WTC11 (cell line): ENCODE measurements at regions not wholly inside any gene's neighbourhood (a gene's known extent, or its start where the extent isn't known, plus 50 kb on each side); places are given as distances from the start of the nearest gene placed in this dataset.

Experiments
- ATAC-seq: fragments of 200-7000 bp; cut with Tn5 transposase; 2 replicates; pipeline ENCODE4 v1.10.0; 2021; ENCODE audit warnings: mild to moderate bottlenecking, moderate library complexity
- CTCF ChIA-PET: fragments of 300-600 bp; sonication (Branson Sonifier 250); formaldehyde crosslinking; loops from one replicate; lab custom pipeline; 2021; ENCODE audit warnings: antibody characterized with exemption; lab: Charles Lee
- POLR2A ChIA-PET: fragments of 350-600 bp; sonication (Branson Sonifier 250); formaldehyde crosslinking; loops from one replicate; lab custom pipeline; 2021; ENCODE audit warnings: antibody characterized with exemption; lab: Charles Lee
- DNase-seq: peaks from one replicate; pipeline ENCODE4 v3.0.0; 2021; ENCODE audit warnings: low spot score
- H3K27ac Mint-ChIP-seq: 2 replicates; pipeline ENCODE4 v1.8.0; 2021; ENCODE audit warnings: mixed read lengths
- H3K27me3 Mint-ChIP-seq: 2 replicates; pipeline ENCODE4 v1.8.0; 2021; ENCODE audit warnings: low read depth, mild to moderate bottlenecking, moderate library complexity, mixed read lengths
- H3K36me3 Mint-ChIP-seq: 2 replicates; pipeline ENCODE4 v1.8.0; 2021; ENCODE audit warnings: mixed read lengths
- H3K4me1 Mint-ChIP-seq: 2 replicates; pipeline ENCODE4 v1.8.0; 2022; ENCODE audit warnings: mixed read lengths
- H3K4me3 Mint-ChIP-seq: 2 replicates; pipeline ENCODE4 v1.8.0; 2021; ENCODE audit warnings: mild to moderate bottlenecking, moderate library complexity, mixed read lengths
- H3K9me3 Mint-ChIP-seq: 2 replicates; pipeline ENCODE4 v1.8.0; 2021; ENCODE audit warnings: mixed read lengths
- CDX4 ChIP-seq: fragments of 250-450 bp; sonication (Bioruptor Pico); IDR thresholded peaks from 2 replicates; pipeline ENCODE4 v1.9.0; 2021; ENCODE audit warnings: moderate library complexity, mild to moderate bottlenecking, inconsistent platforms, borderline replicate concordance
- EMX1 ChIP-seq: fragments of 250-450 bp; sonication (Bioruptor Pico); IDR thresholded peaks from 2 replicates; pipeline ENCODE4 v1.8.0; 2021; ENCODE audit warnings: mild to moderate bottlenecking
- ETV6 ChIP-seq: sonication (generic); formaldehyde crosslinking; IDR thresholded peaks from 2 replicates; pipeline ENCODE4 v1.8.1; 2022; ENCODE audit warnings: mild to moderate bottlenecking, missing genetic modification reagents
- GTF2I ChIP-seq: fragments of 250-450 bp; sonication (Bioruptor Pico); conservative IDR thresholded peaks from 2 replicates; pipeline ENCODE4 v1.4.0; 2021; ENCODE audit warnings: mild to moderate bottlenecking
- JAZF1 ChIP-seq: fragments of 250-450 bp; sonication (Bioruptor Pico); IDR thresholded peaks from 2 replicates; pipeline ENCODE4 v1.9.0; 2021; ENCODE audit warnings: moderate library complexity, mild to moderate bottlenecking, inconsistent platforms
- KAT7 ChIP-seq: sonication (generic); formaldehyde crosslinking; IDR thresholded peaks from 2 replicates; pipeline ENCODE4 v1.8.1; 2023; ENCODE audit warnings: missing genetic modification reagents, mild to moderate bottlenecking, borderline replicate concordance
- NR2C2 ChIP-seq: sonication (generic); formaldehyde crosslinking; IDR thresholded peaks from 2 replicates; pipeline ENCODE4 v1.8.0; 2022; ENCODE audit warnings: mild to moderate bottlenecking, missing genetic modification reagents
- OVOL2 ChIP-seq: fragments of 250-450 bp; sonication (Bioruptor Pico); IDR thresholded peaks from 2 replicates; pipeline ENCODE4 v1.9.0; 2021; ENCODE audit warnings: mild to moderate bottlenecking, borderline replicate concordance
- SMAD3 ChIP-seq: sonication (generic); formaldehyde crosslinking; IDR thresholded peaks from 2 replicates; pipeline ENCODE4 v1.8.0; 2022; ENCODE audit warnings: missing genetic modification reagents, mild to moderate bottlenecking, borderline replicate concordance
- SMAD4 ChIP-seq: sonication (generic); formaldehyde crosslinking; IDR thresholded peaks from 2 replicates; pipeline ENCODE4 v1.8.0; 2022; ENCODE audit warnings: mild to moderate bottlenecking, missing genetic modification reagents
- SP1 ChIP-seq: sonication (generic); formaldehyde crosslinking; conservative IDR thresholded peaks from 2 replicates; pipeline ENCODE4 v1.8.1; 2022; ENCODE audit warnings: missing genetic modification reagents
- ZBTB21 ChIP-seq: sonication (generic); formaldehyde crosslinking; IDR thresholded peaks from 2 replicates; pipeline ENCODE4 v1.8.1; 2023; ENCODE audit warnings: mild to moderate bottlenecking, missing genetic modification reagents, borderline replicate concordance
- ZBTB43 ChIP-seq: sonication (generic); formaldehyde crosslinking; IDR thresholded peaks from 2 replicates; pipeline ENCODE4 v1.8.1; 2023; ENCODE audit warnings: mild to moderate bottlenecking, missing genetic modification reagents
- ZNF121 ChIP-seq: sonication (generic); formaldehyde crosslinking; IDR thresholded peaks from 2 replicates; pipeline ENCODE4 v1.8.0; 2023; ENCODE audit warnings: missing genetic modification reagents
- ZNF219 ChIP-seq: sonication (generic); formaldehyde crosslinking; IDR thresholded peaks from 2 replicates; pipeline ENCODE4 v1.8.0; 2023; ENCODE audit warnings: missing genetic modification reagents, mild to moderate bottlenecking, borderline replicate concordance
- ZNF281 ChIP-seq: sonication (generic); formaldehyde crosslinking; IDR thresholded peaks from 2 replicates; pipeline ENCODE4 v1.8.0; 2023; ENCODE audit warnings: mild to moderate bottlenecking, missing genetic modification reagents
- ZNF317 ChIP-seq: sonication (generic); formaldehyde crosslinking; IDR thresholded peaks from 2 replicates; pipeline ENCODE4 v1.8.1; 2023; ENCODE audit warnings: low read depth, mild to moderate bottlenecking, moderate library complexity, missing genetic modification reagents, borderline replicate concordance
- ZSCAN18 ChIP-seq: fragments of 250-450 bp; sonication (Bioruptor Pico); IDR thresholded peaks from 2 replicates; pipeline ENCODE4 v2.1.2; 2022; ENCODE audit warnings: mild to moderate bottlenecking, moderate library complexity
- TF ChIP-seq, protein P1 (sequence below): fragments of 250-450 bp; sonication (Bioruptor Pico); conservative IDR thresholded peaks from 2 replicates; pipeline ENCODE4 v1.9.0; 2021; ENCODE audit warnings: mild to moderate bottlenecking

GRCh38 chr9:21546949-21547348, 64.8 kb upstream of the IFNE start:
- ATAC-seq (no peak), DNase-seq (no peak)
- Mint-ChIP-seq H3K9me3 (peaks cover 20% of the 10 kb centered on the region), H3K36me3 (peaks cover 22% of the 10 kb centered on the region), H3K27me3 (no peaks in the 10 kb centered on the region), H3K4me3 (no peak overlapping the region), H3K27ac (peak overlapping the region; percentile 49; the same call in 1 of the 2 replicates), H3K4me1 (peaks cover 62% of the 10 kb centered on the region)
- ChIA-PET CTCF (no interaction called here), POLR2A (no interaction called here)
- TF ChIP-seq SMAD3 (CRISPR knock-in tag), result no peak
- no peak for TF ChIP-seq CDX4 (CRISPR knock-in tag)
- TF ChIP-seq NR2C2 (CRISPR knock-in tag), result no peak
- TF ChIP-seq OVOL2, result no peak
- TF ChIP-seq, protein P1, sequence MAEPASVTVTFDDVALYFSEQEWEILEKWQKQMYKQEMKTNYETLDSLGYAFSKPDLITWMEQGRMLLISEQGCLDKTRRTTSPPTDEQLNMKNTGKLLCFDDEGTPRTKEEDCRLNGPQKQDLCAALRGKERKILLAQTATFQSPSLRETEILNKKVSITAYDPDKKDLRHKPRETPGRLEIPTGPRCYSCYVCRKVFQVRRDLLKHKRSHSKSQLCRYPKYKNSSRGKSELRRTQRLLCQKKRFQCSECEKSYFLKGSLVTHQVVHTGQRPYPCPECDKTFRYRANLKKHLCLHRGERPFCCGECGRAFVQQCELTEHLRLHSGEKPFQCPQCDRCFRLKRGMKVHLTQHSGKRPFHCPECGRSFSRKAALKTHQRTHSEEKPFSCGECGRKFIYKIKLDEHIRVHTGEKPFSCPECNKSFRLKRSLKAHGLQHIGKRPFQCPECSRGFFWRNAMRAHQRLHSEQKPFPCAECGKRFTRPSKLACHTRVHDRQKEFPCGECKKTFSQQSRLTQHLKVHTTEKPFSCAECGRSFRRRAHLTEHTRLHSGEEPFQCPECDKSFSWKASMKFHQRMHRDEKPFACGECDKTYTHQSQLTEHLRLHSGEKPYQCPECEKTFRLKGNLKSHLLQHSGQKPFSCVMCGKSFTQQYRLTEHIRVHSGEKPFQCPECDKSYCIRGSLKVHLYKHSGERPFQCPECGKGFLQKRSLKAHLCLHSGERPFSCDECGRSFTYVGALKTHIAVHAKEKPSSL (CRISPR knock-in tag), result no peak

DNA sequence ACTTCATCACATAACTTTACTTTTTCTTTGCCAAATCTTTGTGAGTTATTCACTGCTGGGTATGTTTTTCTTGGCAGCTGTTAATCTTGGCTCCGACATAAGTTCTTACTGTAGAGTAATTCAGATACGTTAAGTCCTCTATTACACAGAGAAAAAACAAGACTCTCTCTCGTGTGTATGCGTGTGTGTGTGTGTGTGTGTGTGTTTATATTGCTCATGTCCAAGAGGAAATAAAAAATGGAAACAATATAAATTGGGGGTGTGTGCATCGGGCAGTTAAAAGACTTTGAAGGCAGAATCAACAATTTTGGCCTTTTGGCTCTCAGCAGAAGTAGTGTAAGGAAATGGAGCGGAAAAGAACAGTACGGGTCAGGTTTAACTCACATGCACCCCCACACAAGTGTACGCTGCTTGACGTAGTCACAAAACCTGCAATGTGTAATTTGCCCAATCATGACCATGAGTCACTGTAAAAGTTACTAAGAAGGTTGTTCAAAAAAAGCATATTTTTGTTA, 67.2 kb upstream of the IFNE start:
- Mint-ChIP-seq H3K36me3 (peaks cover 9% of the 10 kb centered on the region), H3K27ac (peak overlapping the region; percentile 79; the same call in 1 of the 2 replicates), H3K9me3 (peaks cover 10% of the 10 kb centered on the region), H3K4me3 (no peak overlapping the region), H3K27me3 (no peaks in the 10 kb centered on the region), H3K4me1 (peaks cover 64% of the 10 kb centered on the region)
- no peak for TF ChIP-seq ZBTB43 (CRISPR knock-in tag)
- TF ChIP-seq ETV6 (CRISPR knock-in tag), result no peak
- TF ChIP-seq ZNF281 (CRISPR knock-in tag), result no peak
- no peak for TF ChIP-seq OVOL2
- no peak for TF ChIP-seq SP1 (CRISPR knock-in tag)
- no peak for TF ChIP-seq EMX1 (CRISPR knock-in tag)
- no peak for TF ChIP-seq ZBTB21 (CRISPR knock-in tag)
- no peak for TF ChIP-seq ZNF219
- no peak for TF ChIP-seq KAT7 (CRISPR knock-in tag)
- no peak for TF ChIP-seq ZSCAN18
- TF ChIP-seq ZNF317 (CRISPR knock-in tag), result no peak
- no peak for TF ChIP-seq GTF2I (CRISPR knock-in tag)
- no peak for TF ChIP-seq ZNF121 (CRISPR knock-in tag)
- no peak for TF ChIP-seq SMAD4 (CRISPR knock-in tag)
- no peak for TF ChIP-seq JAZF1 (CRISPR knock-in tag)
- no peak for DNase-seq
- no peak for ATAC-seq
- CTCF ChIA-PET, result no interaction called here
- POLR2A ChIA-PET, result no interaction called here
